ENCODE measurements at regions not wholly inside any gene's neighbourhood (a gene's known extent, or its start where the extent isn't known, plus 50 kb on each side); places are given as distances from the start of the nearest gene placed in this dataset.

DNA sequence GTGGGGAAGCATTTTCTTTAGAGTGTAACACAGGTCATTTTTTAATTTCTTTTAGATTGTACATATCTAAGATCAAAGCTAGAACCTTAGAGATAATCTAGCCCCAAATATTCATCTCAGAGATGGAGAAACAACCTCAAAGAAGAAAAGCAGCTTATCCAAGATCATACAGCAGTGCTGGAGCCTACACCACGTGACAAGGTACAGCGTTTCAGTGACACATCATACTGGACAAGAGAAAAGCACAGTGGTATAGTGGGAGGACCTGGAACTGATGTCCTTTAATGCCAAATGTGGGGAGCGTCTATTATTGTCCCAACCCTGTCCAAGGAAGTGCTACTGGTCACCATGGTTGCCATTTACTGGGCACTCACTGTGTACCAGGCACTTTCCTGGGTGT, 445.8 kb downstream of the RPS24 start:
- in situ Hi-C loops (cut with HindIII; ENCODE audit: low sequenced_read_pairs): loop anchor here (5.0 kb wide), 1 partner anchor 67 kb away; no protein-coding TSS in a partner anchor
- H3K4me3 ChIP-seq (ENCODE audit: low read depth, low read length): no peak overlapping the region
- no peak for DNase-seq (ENCODE audit: low read depth)
- TF ChIP-seq, protein P1, sequence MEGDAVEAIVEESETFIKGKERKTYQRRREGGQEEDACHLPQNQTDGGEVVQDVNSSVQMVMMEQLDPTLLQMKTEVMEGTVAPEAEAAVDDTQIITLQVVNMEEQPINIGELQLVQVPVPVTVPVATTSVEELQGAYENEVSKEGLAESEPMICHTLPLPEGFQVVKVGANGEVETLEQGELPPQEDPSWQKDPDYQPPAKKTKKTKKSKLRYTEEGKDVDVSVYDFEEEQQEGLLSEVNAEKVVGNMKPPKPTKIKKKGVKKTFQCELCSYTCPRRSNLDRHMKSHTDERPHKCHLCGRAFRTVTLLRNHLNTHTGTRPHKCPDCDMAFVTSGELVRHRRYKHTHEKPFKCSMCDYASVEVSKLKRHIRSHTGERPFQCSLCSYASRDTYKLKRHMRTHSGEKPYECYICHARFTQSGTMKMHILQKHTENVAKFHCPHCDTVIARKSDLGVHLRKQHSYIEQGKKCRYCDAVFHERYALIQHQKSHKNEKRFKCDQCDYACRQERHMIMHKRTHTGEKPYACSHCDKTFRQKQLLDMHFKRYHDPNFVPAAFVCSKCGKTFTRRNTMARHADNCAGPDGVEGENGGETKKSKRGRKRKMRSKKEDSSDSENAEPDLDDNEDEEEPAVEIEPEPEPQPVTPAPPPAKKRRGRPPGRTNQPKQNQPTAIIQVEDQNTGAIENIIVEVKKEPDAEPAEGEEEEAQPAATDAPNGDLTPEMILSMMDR (IDR thresholded peaks at IDR 0.05; ENCODE audit: low read depth, low read length, missing control alignments): no peak

DNA sequence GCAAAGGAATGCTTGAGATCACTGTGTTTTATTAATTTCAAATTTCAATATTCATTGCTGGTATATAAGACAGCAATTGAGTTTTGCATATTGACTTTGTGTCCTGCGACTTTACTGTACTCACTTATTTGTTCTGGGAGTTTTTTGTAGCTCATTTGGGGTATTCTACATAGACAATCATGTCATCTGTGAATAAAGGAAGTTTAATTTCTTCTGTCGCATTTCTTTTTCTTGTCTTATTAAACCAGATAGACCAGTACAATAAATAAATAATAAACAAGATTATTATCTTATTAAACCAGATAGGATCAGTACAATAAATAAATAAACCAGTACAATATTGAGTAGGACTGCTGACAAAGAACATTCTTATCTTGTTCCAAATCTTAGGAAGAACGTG, 448.2 kb downstream of the RPS24 start:
- TF ChIP-seq, protein P1 (IDR thresholded peaks at IDR 0.05; ENCODE audit: low read depth, low read length, missing control alignments): no peak
- no peak for DNase-seq (ENCODE audit: low read depth)
- no peak overlapping the region for H3K4me3 ChIP-seq (ENCODE audit: low read depth, low read length)
- in situ Hi-C loops (cut with HindIII; ENCODE audit: low sequenced_read_pairs): no loop called here

DNA sequence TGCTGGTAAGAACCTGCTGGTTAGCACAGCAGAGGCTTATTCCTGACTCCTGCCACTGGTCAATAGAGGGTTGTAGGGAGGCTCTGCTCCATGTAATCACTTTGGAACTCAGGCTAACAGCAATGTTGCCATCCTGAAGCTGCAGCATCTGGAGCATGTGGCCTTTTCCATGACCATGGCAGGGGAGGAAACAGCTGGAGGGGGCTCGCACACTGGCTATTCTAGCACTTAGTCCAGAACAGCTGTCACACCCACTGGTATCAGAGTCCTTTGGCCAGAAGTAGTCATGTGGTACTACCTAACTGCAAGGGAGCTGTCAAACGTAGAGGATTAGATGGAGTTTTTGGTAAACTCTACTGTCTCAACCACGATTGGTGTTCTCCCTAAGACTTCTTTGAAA, 450.0 kb downstream of the RPS24 start:
- DNase-seq (ENCODE audit: low read depth): no peak
- in situ Hi-C loops (cut with HindIII; ENCODE audit: low sequenced_read_pairs): no loop called here
- H3K4me3 ChIP-seq (ENCODE audit: low read depth, low read length): no peak overlapping the region
- TF ChIP-seq, protein P1 (IDR thresholded peaks at IDR 0.05; ENCODE audit: low read depth, low read length, missing control alignments): no peak

DNA sequence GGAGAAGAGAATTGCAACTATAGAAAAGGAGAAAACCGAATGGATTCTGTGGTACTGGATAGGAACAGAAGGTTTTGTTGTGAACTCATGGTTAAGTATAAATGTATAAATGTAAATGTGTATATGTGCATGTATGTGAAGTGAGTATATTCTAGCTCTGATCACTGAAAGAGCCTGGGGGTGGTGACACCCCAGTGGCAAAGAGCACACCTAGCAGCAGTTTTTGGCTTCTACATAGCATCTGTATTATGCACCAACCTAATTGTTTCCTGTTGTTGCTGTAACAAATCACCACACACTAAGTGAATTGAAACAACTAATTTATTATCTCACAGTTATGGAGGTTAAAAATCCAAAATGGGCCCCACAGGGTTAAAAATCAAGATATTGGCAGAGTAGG, 455.4 kb downstream of the RPS24 start:
- H3K4me3 ChIP-seq (ENCODE audit: low read depth, low read length): no peak overlapping the region
- in situ Hi-C loops (cut with HindIII; ENCODE audit: low sequenced_read_pairs): no loop called here
- TF ChIP-seq, protein P1 (IDR thresholded peaks at IDR 0.05; ENCODE audit: low read depth, low read length, missing control alignments): no peak
- DNase-seq (ENCODE audit: low read depth): no peak

DNA sequence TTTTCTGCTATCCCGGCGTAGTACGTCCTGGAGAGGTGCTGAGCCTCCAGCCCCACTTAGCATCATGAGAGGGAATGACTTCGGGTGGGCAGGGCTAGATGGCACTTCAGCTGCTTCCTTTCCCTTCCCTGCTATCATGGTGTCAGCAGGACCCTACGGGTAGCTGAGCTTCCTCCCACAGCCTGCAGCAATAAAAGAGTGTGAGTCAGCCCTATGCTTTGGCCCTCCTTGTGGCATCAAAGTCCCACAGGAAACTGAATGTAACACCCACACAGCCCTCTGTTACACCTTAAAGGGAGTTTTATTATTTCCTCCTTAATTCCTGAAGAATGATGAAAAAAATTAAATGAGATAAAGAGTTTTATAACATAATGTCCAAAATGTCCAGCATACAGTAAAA, 458.1 kb downstream of the RPS24 start:
- H3K4me3 ChIP-seq (ENCODE audit: low read depth, low read length): no peak overlapping the region
- no peak for DNase-seq (ENCODE audit: low read depth)
- TF ChIP-seq, protein P1 (IDR thresholded peaks at IDR 0.05; ENCODE audit: low read depth, low read length, missing control alignments): no peak
- in situ Hi-C loops (cut with HindIII; ENCODE audit: low sequenced_read_pairs): no loop called here

DNA sequence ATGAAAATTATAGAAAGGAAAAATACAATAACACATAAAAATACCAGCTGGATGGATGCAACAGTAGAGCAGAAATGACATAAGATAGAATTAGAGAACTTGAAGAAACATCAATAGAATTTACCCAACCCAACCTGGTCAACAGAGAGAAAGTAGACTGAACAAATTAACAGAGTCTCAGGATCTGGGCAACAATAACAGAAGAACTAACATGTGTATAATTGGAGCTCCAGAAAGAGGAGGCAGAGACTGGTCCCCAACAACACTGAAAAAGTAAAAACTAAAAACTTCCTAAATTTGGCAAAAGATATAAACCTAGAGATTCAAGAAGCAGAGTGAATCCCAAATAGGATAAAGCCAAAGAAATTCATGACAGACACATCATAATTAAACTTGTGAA, 458.8 kb downstream of the RPS24 start:
- H3K4me3 ChIP-seq (ENCODE audit: low read depth, low read length): no peak overlapping the region
- in situ Hi-C loops (cut with HindIII; ENCODE audit: low sequenced_read_pairs): no loop called here
- TF ChIP-seq, protein P1 (IDR thresholded peaks at IDR 0.05; ENCODE audit: low read depth, low read length, missing control alignments): no peak
- no peak for DNase-seq (ENCODE audit: low read depth)

DNA sequence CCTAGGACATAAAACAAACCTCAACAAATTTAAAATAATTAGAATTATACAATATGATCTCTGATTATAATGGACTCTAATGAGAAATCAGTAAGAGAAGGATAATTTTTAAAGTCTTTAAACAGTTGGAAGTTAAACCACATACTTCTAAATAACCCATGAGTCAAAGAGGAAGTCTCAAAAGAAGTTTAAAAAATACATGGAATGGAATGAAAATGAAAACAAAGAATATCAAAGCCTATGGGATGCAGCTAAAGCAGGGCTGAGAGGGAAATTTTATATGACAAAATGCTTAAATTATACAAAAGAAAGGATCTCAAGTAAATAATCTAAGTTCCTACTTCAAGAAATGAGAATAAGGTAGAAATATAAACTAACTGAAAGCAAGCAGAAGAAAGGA, 460.5 kb downstream of the RPS24 start:
- DNase-seq (ENCODE audit: low read depth): no peak
- no peak overlapping the region for H3K4me3 ChIP-seq (ENCODE audit: low read depth, low read length)
- in situ Hi-C loops (cut with HindIII; ENCODE audit: low sequenced_read_pairs): no loop called here
- TF ChIP-seq, protein P1 (IDR thresholded peaks at IDR 0.05; ENCODE audit: low read depth, low read length, missing control alignments): no peak
